Transverse colon (tissue), 4 donors: ENCODE measurements at regions not wholly inside any gene's neighbourhood (a gene's known extent, or its start where the extent isn't known, plus 50 kb on each side); places are given as distances from the start of the nearest gene placed in this dataset.

Experiments used
- DNase-seq: peaks from one replicate; pipeline ENCODE4 v3.0.0-alpha.2; 2019
- H3K27ac ChIP-seq, 4 donors: fragments of 200-600 bp; sonication (generic); 2 replicates each; pipeline ENCODE4 v1.5.1; 2016 to 2018; ENCODE audit warnings: inconsistent platforms in 4 of 4
- H3K27me3 ChIP-seq: fragments of 200-600 bp; sonication (generic); 2 replicates; pipeline ENCODE4 v1.5.1; 2017; ENCODE audit warnings: inconsistent platforms
- H3K36me3 ChIP-seq, 4 donors: fragments of 200-600 bp; sonication (generic); 2 replicates each; pipeline ENCODE4 v1.5.1; 2017 to 2019; ENCODE audit warnings: inconsistent platforms in 4 of 4
- H3K4me1 ChIP-seq, 4 donors: fragments of 200-600 bp; sonication (generic); 2 replicates each; pipeline ENCODE4 v1.5.1; 2017 to 2020; ENCODE audit warnings: inconsistent platforms in 4 of 4
- H3K4me3 ChIP-seq, 4 donors: fragments of 200-600 bp; sonication (generic); 1 replicate in 1 of 4; 2 replicates in 3 of 4; pipeline versions ENCODE4 v1.5.1 to v1.6.1; 2017 to 2019; ENCODE audit warnings: inconsistent platforms in 4 of 4
- H3K9me3 ChIP-seq, 2 donors: fragments of 200-600 bp; sonication (generic); 2 replicates each; pipeline ENCODE4 v1.5.1; 2017 to 2019; ENCODE audit warnings: inconsistent platforms in 2 of 2
- EP300 ChIP-seq: sonication (generic); formaldehyde crosslinking; IDR thresholded peaks from one replicate; pipeline ENCODE4 v1.6.1; 2017; ENCODE audit warnings: antibody characterized with exemption, low read depth
- POLR2A ChIP-seq: fragments of 450-650 bp; IDR thresholded peaks from one replicate; pipeline ENCODE4 v1.6.1; 2016; ENCODE audit warnings: antibody characterized with exemption, mild to moderate bottlenecking, moderate library complexity
- POLR2AphosphoS5 ChIP-seq, 3 donors: sonication (generic); formaldehyde crosslinking; IDR thresholded peaks; one replicate each; pipeline ENCODE4 v1.6.1; 2016; ENCODE audit warnings: antibody characterized with exemption in 3 of 3
- WGBS, 2 donors: methylation state at CpG; one replicate each; pipeline ENCODE4 v1.1.5; 2018; ENCODE audit warnings: low coverage in 1 of 2; 5-methylcytosine and 5-hydroxymethylcytosine counted together
- in situ Hi-C, 4 donors: fragments of 200-750 bp; cut with MboI; loops; one replicate each; pipeline versions ENCODE4 v1.15.0 to v1.15.1; 2017; ENCODE audit warnings: low sequenced_read_pairs in 3 of 4, low pct_ligation_motif_present in 1 of 4, low pct_unique_long_range_greater_than_20kb in 1 of 4
- intact Hi-C: fragments of 100-400 bp; cut with DNase I; formaldehyde crosslinking; loops from one replicate; pipeline ENCODE4 v1.15.1; 2023; ENCODE audit warnings: low total_unique reads
- TF ChIP-seq, protein P1 (sequence below), 5 experiments: fragments of 200-600 bp in 3 of 5; fragments of 450-650 bp in 2 of 5; sonication (generic) in 3 of 5; IDR thresholded peaks; 1 replicate in 2 of 5; 2 replicates in 3 of 5; pipeline ENCODE4 v1.5.1; 2016 to 2017; ENCODE audit warnings: antibody characterized with exemption in 5 of 5, inconsistent platforms in 3 of 5, mild to moderate bottlenecking in 2 of 5, moderate library complexity in 1 of 5

DNA sequence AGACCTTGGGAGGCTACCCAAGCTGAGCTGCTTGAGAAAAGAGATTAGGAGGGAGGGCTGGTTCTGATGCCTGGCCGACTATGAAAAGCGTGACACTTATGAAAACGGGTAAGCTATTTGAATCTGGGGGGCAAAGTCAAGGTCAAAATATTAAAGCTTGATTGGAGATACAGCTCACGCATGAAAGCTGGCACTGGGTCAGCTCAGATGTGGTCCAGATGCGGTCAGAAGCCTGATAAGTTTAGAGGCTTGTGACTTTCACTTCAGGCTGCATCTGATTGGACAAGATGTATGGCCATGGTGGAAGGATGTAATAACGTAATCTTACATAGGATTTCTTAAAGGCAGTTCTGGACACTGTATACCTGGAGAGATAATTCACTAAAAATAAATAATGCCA lies 690.3 kb downstream of the NTRK3 start:
- H3K9me3 ChIP-seq: no peaks in the 10 kb centered on the region
- 60 to 83% methylated on average over 3 to 6 of the region's 6 CpGs for WGBS, 2 donors
- H3K36me3 ChIP-seq: no peaks in the 10 kb centered on the region
- H3K27me3 ChIP-seq: no peaks in the 10 kb centered on the region
- in situ Hi-C loops: no loop called here
- intact Hi-C loops: no loop called here
- no peak overlapping the region for H3K27ac ChIP-seq
- TF ChIP-seq, protein P1, sequence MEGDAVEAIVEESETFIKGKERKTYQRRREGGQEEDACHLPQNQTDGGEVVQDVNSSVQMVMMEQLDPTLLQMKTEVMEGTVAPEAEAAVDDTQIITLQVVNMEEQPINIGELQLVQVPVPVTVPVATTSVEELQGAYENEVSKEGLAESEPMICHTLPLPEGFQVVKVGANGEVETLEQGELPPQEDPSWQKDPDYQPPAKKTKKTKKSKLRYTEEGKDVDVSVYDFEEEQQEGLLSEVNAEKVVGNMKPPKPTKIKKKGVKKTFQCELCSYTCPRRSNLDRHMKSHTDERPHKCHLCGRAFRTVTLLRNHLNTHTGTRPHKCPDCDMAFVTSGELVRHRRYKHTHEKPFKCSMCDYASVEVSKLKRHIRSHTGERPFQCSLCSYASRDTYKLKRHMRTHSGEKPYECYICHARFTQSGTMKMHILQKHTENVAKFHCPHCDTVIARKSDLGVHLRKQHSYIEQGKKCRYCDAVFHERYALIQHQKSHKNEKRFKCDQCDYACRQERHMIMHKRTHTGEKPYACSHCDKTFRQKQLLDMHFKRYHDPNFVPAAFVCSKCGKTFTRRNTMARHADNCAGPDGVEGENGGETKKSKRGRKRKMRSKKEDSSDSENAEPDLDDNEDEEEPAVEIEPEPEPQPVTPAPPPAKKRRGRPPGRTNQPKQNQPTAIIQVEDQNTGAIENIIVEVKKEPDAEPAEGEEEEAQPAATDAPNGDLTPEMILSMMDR (IDR thresholded peaks at IDR 0.05): no peak
- TF ChIP-seq POLR2AphosphoS5 (IDR thresholded peaks at IDR 0.05) (no peak), POLR2A (no peak)
- no peak for DNase-seq
- H3K4me1 ChIP-seq: no peaks in the 10 kb centered on the region
- no peak overlapping the region for H3K4me3 ChIP-seq

DNA sequence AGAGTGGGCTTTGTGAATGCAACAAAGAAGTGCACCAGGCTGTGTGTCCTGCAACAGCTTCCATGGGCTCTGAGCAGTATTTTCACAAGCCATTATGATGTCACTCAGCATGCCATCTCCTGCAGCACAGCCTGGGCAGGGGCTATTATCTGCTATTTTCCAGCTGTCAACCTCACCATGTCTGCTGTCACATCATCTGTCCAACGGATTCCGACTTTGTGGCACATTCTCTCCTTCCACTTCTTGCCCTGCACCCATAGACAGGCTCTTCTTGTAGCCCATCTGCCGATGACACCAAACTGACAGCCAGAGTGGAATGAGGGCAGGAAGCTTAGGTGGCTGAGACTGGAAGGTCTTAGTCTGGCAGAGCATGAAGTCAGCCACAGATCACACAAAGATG lies 691.9 kb downstream of the NTRK3 start:
- no peaks in the 10 kb centered on the region for H3K27me3 ChIP-seq
- TF ChIP-seq, protein P1 (IDR thresholded peaks at IDR 0.05): no peak
- TF ChIP-seq POLR2A (no peak), EP300 (no peak), POLR2AphosphoS5 (IDR thresholded peaks at IDR 0.05) (no peak)
- H3K4me1 ChIP-seq: no peaks in the 10 kb centered on the region
- no peaks in the 10 kb centered on the region for H3K36me3 ChIP-seq
- no peaks in the 10 kb centered on the region for H3K9me3 ChIP-seq
- in situ Hi-C loops: no loop called here
- H3K4me3 ChIP-seq: no peak overlapping the region
- intact Hi-C loops: no loop called here
- WGBS, 2 donors: 91% methylated on average over 3 of the region's 3 CpGs; no CpG with 5 or more reads in 1 of the 2 donors
- H3K27ac ChIP-seq: no peak overlapping the region
- no peak for DNase-seq

DNA sequence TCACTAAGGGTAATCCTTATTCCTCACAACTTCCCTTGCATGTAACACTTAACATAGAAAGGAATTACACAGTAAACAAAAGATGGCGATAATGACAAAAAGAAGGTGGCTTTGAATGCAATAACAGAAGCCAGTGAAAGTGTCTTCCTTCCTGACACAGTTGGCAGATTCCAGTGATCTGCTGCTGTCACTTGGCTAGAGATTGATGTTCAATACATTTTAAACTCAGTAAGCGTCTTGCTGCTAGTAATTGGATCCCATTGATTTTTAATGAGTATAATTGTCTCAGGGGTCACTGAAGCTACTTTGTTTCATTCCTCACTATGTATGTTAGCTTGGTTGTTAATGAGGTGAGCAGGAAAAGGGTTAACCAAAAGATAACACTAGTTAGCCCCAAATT lies 692.7 kb downstream of the NTRK3 start:
- Histone ChIP-seq H3K9me3 (no peaks in the 10 kb centered on the region), H3K27ac (no peak overlapping the region), H3K36me3 (no peaks in the 10 kb centered on the region), H3K27me3 (no peaks in the 10 kb centered on the region), H3K4me1 (no peaks in the 10 kb centered on the region), H3K4me3 (no peak overlapping the region)
- intact Hi-C loops (no loop called here), in situ Hi-C loops (no loop called here)
- 52 to 83% methylated on average over 2 of the region's 2 CpGs for WGBS, 2 donors
- no peak for DNase-seq
- no peak for TF ChIP-seq EP300
- no peak for TF ChIP-seq POLR2AphosphoS5 (IDR thresholded peaks at IDR 0.05)
- TF ChIP-seq, protein P1 (IDR thresholded peaks at IDR 0.05): no peak
- no peak for TF ChIP-seq POLR2A

DNA sequence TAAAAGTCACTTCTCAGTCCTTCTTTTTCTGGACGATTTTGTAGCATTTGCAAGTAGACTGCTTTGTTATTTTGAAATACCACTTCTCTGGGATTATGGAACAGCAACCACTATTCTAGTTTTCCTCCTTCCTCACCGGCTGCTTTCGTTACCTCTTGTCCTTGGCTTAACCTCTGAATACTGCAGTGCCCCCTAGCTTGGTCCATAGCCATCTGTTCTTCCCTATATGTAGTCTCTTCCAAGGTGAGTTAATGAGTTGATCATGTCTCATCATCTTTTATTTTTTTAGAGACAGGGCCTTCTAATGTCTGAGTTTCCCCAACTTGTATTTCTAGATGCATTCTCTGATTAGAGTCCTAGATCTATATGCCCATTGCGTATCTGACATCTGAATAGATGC lies 694.3 kb downstream of the NTRK3 start:
- intact Hi-C loops (no loop called here), in situ Hi-C loops (no loop called here)
- H3K27me3 ChIP-seq: no peaks in the 10 kb centered on the region
- H3K9me3 ChIP-seq: no peaks in the 10 kb centered on the region
- no peak overlapping the region for H3K4me3 ChIP-seq
- H3K27ac ChIP-seq: no peak overlapping the region
- peaks cover 0 to under 1% (median 0%) of the 10 kb centered on the region in 4 donors for H3K4me1 ChIP-seq
- no peak for DNase-seq
- no peaks in the 10 kb centered on the region for H3K36me3 ChIP-seq
- TF ChIP-seq EP300 (no peak), POLR2A (no peak), POLR2AphosphoS5 (IDR thresholded peaks at IDR 0.05) (no peak)
- TF ChIP-seq, protein P1 (IDR thresholded peaks at IDR 0.05): no peak
- WGBS, 2 donors: 80 to 83% methylated on average over 4 of the region's 4 CpGs
